ENCODE measurements at regions not wholly inside any gene's neighbourhood (a gene's known extent, or its start where the extent isn't known, plus 50 kb on each side); places are given as distances from the start of the nearest gene placed in this dataset.

GRCh38 chr11:92396133-92396532, 171.5 kb downstream of the FAT3 start:
- no peak for ATAC-seq
- intact Hi-C loops (cut with micrococcal nuclease; ENCODE audit: unreplicated experiment) = no loop called here
- TF ChIP-seq REST (IDR thresholded peaks at IDR 0.05; ENCODE audit: insufficient read depth in 1 of 2, low read depth in 2 of 2, low read length in 1 of 2) (no peak), TCF7L2 (IDR thresholded peaks at IDR 0.05; ENCODE audit: low read depth, low read length) (no peak), SIN3A (IDR thresholded peaks at IDR 0.05; ENCODE audit: borderline replicate concordance, insufficient read depth, low read depth, low read length) (no peak), CTCF (IDR thresholded peaks at IDR 0.05) (no peak), POLR2AphosphoS5 (IDR thresholded peaks at IDR 0.05; ENCODE audit: low read depth, low read length) (no peak)
- Histone ChIP-seq H3K27me3 (ENCODE audit: control insufficient read depth, insufficient read depth, low read length) (no peaks in the 10 kb centered on the region; the same call in 1 of the 2 replicates), H3K36me3 (ENCODE audit: control insufficient read depth, insufficient read depth, low read length) (no peaks in the 10 kb centered on the region), H3K27ac (ENCODE audit: low read length) (no peak overlapping the region), H3K4me3 (ENCODE audit: low read depth in 2 of 2, low read length in 2 of 2) (no peak overlapping the region), H3K4me1 (ENCODE audit: control insufficient read depth, insufficient read depth, low read length) (no peaks in the 10 kb centered on the region), H3K9me3 (ENCODE audit: control insufficient read depth, insufficient read depth, low read depth, low read length) (no peaks in the 10 kb centered on the region)
- no peak for DNase-seq (ENCODE audit: low read depth, low spot score)
- no TSS peak for BruUV-seq (replicated peaks)
- ChIA-PET POLR2A (no interaction called here), CTCF (no interaction called here)
- in situ Hi-C loops (cut with HindIII; ENCODE audit: low pct_unique_long_range_greater_than_20kb, low sequenced_read_pairs) = no loop called here

- CTCF ChIA-PET = no interaction called here
- POLR2A ChIA-PET = no interaction called here
- Histone ChIP-seq H3K27ac (ENCODE audit: low read length) (no peak overlapping the region), H3K4me1 (ENCODE audit: control insufficient read depth, insufficient read depth, low read length) (no peaks in the 10 kb centered on the region), H3K9me3 (ENCODE audit: control insufficient read depth, insufficient read depth, low read depth, low read length) (no peaks in the 10 kb centered on the region), H3K4me3 (ENCODE audit: low read depth in 2 of 2, low read length in 2 of 2) (no peak overlapping the region), H3K36me3 (ENCODE audit: control insufficient read depth, insufficient read depth, low read length) (no peaks in the 10 kb centered on the region), H3K27me3 (ENCODE audit: control insufficient read depth, insufficient read depth, low read length) (no peaks in the 10 kb centered on the region)
- ATAC-seq (no peak), DNase-seq (ENCODE audit: low read depth, low spot score) (no peak)
- BruUV-seq (replicated peaks) = no TSS peak
- intact Hi-C loops (cut with micrococcal nuclease; ENCODE audit: unreplicated experiment) (no loop called here), in situ Hi-C loops (cut with HindIII; ENCODE audit: low pct_unique_long_range_greater_than_20kb, low sequenced_read_pairs) (no loop called here)
- TF ChIP-seq TCF7L2 (IDR thresholded peaks at IDR 0.05; ENCODE audit: low read depth, low read length) (no peak), POLR2AphosphoS5 (IDR thresholded peaks at IDR 0.05; ENCODE audit: low read depth, low read length) (no peak), CTCF (IDR thresholded peaks at IDR 0.05) (no peak; the same call in 1 of the 2 replicates), SIN3A (IDR thresholded peaks at IDR 0.05; ENCODE audit: borderline replicate concordance, insufficient read depth, low read depth, low read length) (no peak), REST (IDR thresholded peaks at IDR 0.05; ENCODE audit: insufficient read depth in 1 of 2, low read depth in 2 of 2, low read length in 1 of 2) (no peak)
Measured at GRCh38 chr11:92397221-92397755, 172.7 kb downstream of the FAT3 start.

Data from Panc1 (cell line).